ENCODE measurements at regions not wholly inside any gene's neighbourhood (a gene's known extent, or its start where the extent isn't known, plus 50 kb on each side); places are given as distances from the start of the nearest gene placed in this dataset.

GRCh38 chr14:71250791-71251190 lies 343.5 kb downstream of the PCNX1 start:
- TF ChIP-seq POLR2A (IDR thresholded peaks at IDR 0.05) (no peak), CTCF (IDR thresholded peaks at IDR 0.05 in 8 of 11, conservative IDR thresholded peaks at IDR 0.05 in 3 of 11) (no peak)
